GM21367 (cell line): ENCODE measurements at regions not wholly inside any gene's neighbourhood (a gene's known extent, or its start where the extent isn't known, plus 50 kb on each side); places are given as distances from the start of the nearest gene placed in this dataset.

Experiments
- ATAC-seq: cut with Tn5 transposase; IDR thresholded peaks from one replicate; pipeline ENCODE4 v1.9.1; 2021; ENCODE audit not compliant: unreplicated experiment

- ATAC-seq = no peak
Observed at GRCh38 chrX:5549512-5549911, 679.2 kb downstream of the NLGN4X start.

- no peak for ATAC-seq
Observed at GRCh38 chrX:5537098-5537497, 691.6 kb downstream of the NLGN4X start.

- no peak for ATAC-seq
Observed at GRCh38 chrX:5536261-5536660, 692.4 kb downstream of the NLGN4X start.

- ATAC-seq = no peak
Observed at GRCh38 chrX:5528057-5528456, 700.6 kb downstream of the NLGN4X start.

GRCh38 chrX:5526191-5526590, 702.5 kb downstream of the NLGN4X start:
- ATAC-seq = no peak

GRCh38 chrX:5490786-5491563, 737.7 kb downstream of the NLGN4X start:
- ATAC-seq = no peak

GRCh38 chrX:5474282-5474681, 754.4 kb downstream of the NLGN4X start:
- no peak for ATAC-seq

- no peak for ATAC-seq
Observed at GRCh38 chrX:5458300-5458842, 770.3 kb downstream of the NLGN4X start.

- no peak for ATAC-seq
Observed at GRCh38 chrX:5449323-5449722, 779.3 kb downstream of the NLGN4X start.

GRCh38 chrX:5431823-5432222, 796.8 kb downstream of the NLGN4X start:
- ATAC-seq = no peak

- ATAC-seq = no peak
Observed at GRCh38 chrX:5425119-5425518, 803.5 kb downstream of the NLGN4X start.

GRCh38 chrX:5417381-5417780, 811.3 kb downstream of the NLGN4X start:
- no peak for ATAC-seq

GRCh38 chrX:5415738-5416137, 812.9 kb downstream of the NLGN4X start:
- ATAC-seq = no peak

GRCh38 chrX:5409106-5409505, 819.6 kb downstream of the NLGN4X start:
- no peak for ATAC-seq

- no peak for ATAC-seq
Observed at GRCh38 chrX:5402461-5402860, 826.2 kb downstream of the NLGN4X start.

GRCh38 chrX:5399403-5399802, 829.3 kb downstream of the NLGN4X start:
- ATAC-seq = no peak

GRCh38 chrX:5397409-5397808, 831.3 kb downstream of the NLGN4X start:
- ATAC-seq = no peak

GRCh38 chrX:5390376-5390775, 838.3 kb downstream of the NLGN4X start:
- no peak for ATAC-seq

- no peak for ATAC-seq
Observed at GRCh38 chrX:5388087-5388486, 840.6 kb downstream of the NLGN4X start.

- ATAC-seq = no peak
Observed at GRCh38 chrX:5380426-5380825, 848.2 kb downstream of the NLGN4X start.

- ATAC-seq = no peak
Observed at GRCh38 chrX:5341902-5342301, 886.8 kb downstream of the NLGN4X start.

- ATAC-seq = no peak
Observed at GRCh38 chrX:5337160-5337559, 891.5 kb downstream of the NLGN4X start.

GRCh38 chrX:5324546-5324945, 904.1 kb downstream of the NLGN4X start:
- ATAC-seq = no peak
